Upper lobe of left lung (tissue), 4 donors: ENCODE measurements at regions not wholly inside any gene's neighbourhood (a gene's known extent, or its start where the extent isn't known, plus 50 kb on each side); places are given as distances from the start of the nearest gene placed in this dataset.

Source experiments
- CTCF ChIP-seq, 6 experiments: fragments of 450-650 bp in 4 of 6; fragments of 200-600 bp in 2 of 6; sonication (generic) in 2 of 6; IDR thresholded peaks; one replicate each; pipeline ENCODE4 v1.5.1; 2016 to 2019; ENCODE audit warnings: antibody characterized with exemption in 6 of 6
- POLR2A ChIP-seq, 4 donors: fragments of 450-650 bp; IDR thresholded peaks; one replicate each; pipeline ENCODE4 v1.5.1; 2016 to 2017; ENCODE audit warnings: antibody characterized with exemption in 4 of 4, mild to moderate bottlenecking in 2 of 4
- POLR2AphosphoS5 ChIP-seq, 2 donors: sonication (generic); formaldehyde crosslinking; IDR thresholded peaks; one replicate each; pipeline ENCODE4 v1.5.1; 2017; ENCODE audit warnings: antibody characterized with exemption in 2 of 2

GRCh38 chr12:67798768-67799167 is 150.2 kb downstream of the DYRK2 start:
- TF ChIP-seq POLR2A (IDR thresholded peaks at IDR 0.05) (no peak), CTCF (IDR thresholded peaks at IDR 0.05) (no peak), POLR2AphosphoS5 (IDR thresholded peaks at IDR 0.05) (no peak)
